HFFc6 (cell line): ENCODE measurements at regions not wholly inside any gene's neighbourhood (a gene's known extent, or its start where the extent isn't known, plus 50 kb on each side); places are given as distances from the start of the nearest gene placed in this dataset.
"Not testable (repeated sequence)": the region's sequence is repeated elsewhere in the genome, so short reads cannot be mapped to it uniquely, and the experiment has no call there.

ENCODE experiments used
- DNase-seq: peaks from one replicate; pipeline ENCODE4 v3.0.0-alpha.2; 2018
- H3K27ac Mint-ChIP-seq: 2 replicates; pipeline ENCODE4 v1.8.0; 2020; ENCODE audit warnings: mild to moderate bottlenecking, mixed read lengths
- H3K27me3 Mint-ChIP-seq: 2 replicates; pipeline ENCODE4 v1.8.0; 2021; ENCODE audit warnings: mild to moderate bottlenecking, moderate library complexity, mixed read lengths; ENCODE audit not compliant: insufficient read depth
- H3K36me3 Mint-ChIP-seq: 2 replicates; pipeline ENCODE4 v1.8.0; 2021; ENCODE audit warnings: low read depth, mixed read lengths
- H3K4me1 Mint-ChIP-seq: 2 replicates; pipeline ENCODE4 v1.8.0; 2020; ENCODE audit warnings: low read depth, mixed read lengths
- H3K4me3 Mint-ChIP-seq: 2 replicates; pipeline ENCODE4 v1.8.0; 2020; ENCODE audit warnings: mild to moderate bottlenecking, moderate library complexity, mixed read lengths
- H3K9me3 Mint-ChIP-seq: 2 replicates; pipeline ENCODE4 v1.8.0; 2020; ENCODE audit warnings: mild to moderate bottlenecking, mixed read lengths
- CTCF ChIP-seq: fragments of 200-600 bp; sonication (generic); IDR thresholded peaks from 2 replicates; pipeline ENCODE4 v1.5.0; 2021; ENCODE audit warnings: antibody characterized with exemption, mild to moderate bottlenecking

- H3K36me3 Mint-ChIP-seq = no peaks in the 10 kb centered on the region; the same call in 1 of the 2 replicates
- peaks cover 36% of the 10 kb centered on the region for H3K9me3 Mint-ChIP-seq
- TF ChIP-seq CTCF = no peak
- no peak for DNase-seq
- H3K4me3 Mint-ChIP-seq = no peak overlapping the region
- no peak overlapping the region for H3K27ac Mint-ChIP-seq
- no peaks in the 10 kb centered on the region for H3K27me3 Mint-ChIP-seq
- H3K4me1 Mint-ChIP-seq = no peaks in the 10 kb centered on the region
Measured at GRCh38 chr7:9391221-9391620, 957.8 kb downstream of the NXPH1 start.

GRCh38 chr7:9391984-9392383 lies 958.6 kb downstream of the NXPH1 start:
- no peak for DNase-seq
- peaks cover 33% of the 10 kb centered on the region for H3K9me3 Mint-ChIP-seq
- no peak overlapping the region for H3K4me3 Mint-ChIP-seq
- H3K4me1 Mint-ChIP-seq = no peaks in the 10 kb centered on the region
- H3K36me3 Mint-ChIP-seq = no peaks in the 10 kb centered on the region; the same call in 1 of the 2 replicates
- TF ChIP-seq CTCF = no peak
- no peaks in the 10 kb centered on the region for H3K27me3 Mint-ChIP-seq
- H3K27ac Mint-ChIP-seq = no peak overlapping the region

- H3K27ac Mint-ChIP-seq, H3K27me3 Mint-ChIP-seq, DNase-seq, H3K36me3 Mint-ChIP-seq, H3K4me3 Mint-ChIP-seq, H3K4me1 Mint-ChIP-seq: not testable (repeated sequence)
- H3K9me3 Mint-ChIP-seq = peaks cover 11% of the 10 kb centered on the region; the same call in 1 of the 2 replicates
Measured at GRCh38 chr7:9404386-9404785, 971.0 kb downstream of the NXPH1 start.

GRCh38 chr7:9407816-9408215 lies 974.4 kb downstream of the NXPH1 start:
- TF ChIP-seq CTCF = no peak
- Mint-ChIP-seq H3K4me3 (no peak overlapping the region), H3K36me3 (no peaks in the 10 kb centered on the region), H3K9me3 (peaks cover 12% of the 10 kb centered on the region; the same call in 1 of the 2 replicates), H3K4me1 (no peaks in the 10 kb centered on the region), H3K27me3 (no peaks in the 10 kb centered on the region), H3K27ac (no peak overlapping the region)
- DNase-seq = no peak

GRCh38 chr7:9453521-9453920 lies 1020.1 kb downstream of the NXPH1 start:
- Mint-ChIP-seq H3K27ac (no peak overlapping the region), H3K36me3 (no peaks in the 10 kb centered on the region), H3K4me1 (no peaks in the 10 kb centered on the region), H3K4me3 (no peak overlapping the region), H3K9me3 (peaks cover 29% of the 10 kb centered on the region), H3K27me3 (no peaks in the 10 kb centered on the region)
- no peak for DNase-seq
- TF ChIP-seq CTCF = no peak

GRCh38 chr7:9488555-9488954 lies 1055.1 kb downstream of the NXPH1 start:
- Mint-ChIP-seq H3K36me3 (no peaks in the 10 kb centered on the region), H3K27ac (no peak overlapping the region), H3K4me3 (no peak overlapping the region), H3K4me1 (peaks cover 25% of the 10 kb centered on the region), H3K27me3 (peaks cover 2% of the 10 kb centered on the region; the same call in 1 of the 2 replicates), H3K9me3 (no peaks in the 10 kb centered on the region; the same call in 1 of the 2 replicates)
- peak; percentile 69 for DNase-seq
- no peak for TF ChIP-seq CTCF
